Uterus (tissue), 2 donors: ENCODE measurements at regions not wholly inside any gene's neighbourhood (a gene's known extent, or its start where the extent isn't known, plus 50 kb on each side); places are given as distances from the start of the nearest gene placed in this dataset.

ENCODE experiments used
- CTCF ChIP-seq, 4 experiments: fragments of 200-600 bp in 2 of 4; fragments of 450-650 bp in 2 of 4; sonication (generic) in 2 of 4; IDR thresholded peaks; one replicate each; pipeline ENCODE4 v1.5.1; 2016 to 2019; ENCODE audit warnings: antibody characterized with exemption in 4 of 4, mild to moderate bottlenecking in 2 of 4, moderate library complexity in 1 of 4
- POLR2A ChIP-seq, 2 donors: fragments of 450-650 bp; IDR thresholded peaks; one replicate each; pipeline ENCODE4 v1.6.1; 2016; ENCODE audit warnings: antibody characterized with exemption in 2 of 2, mild to moderate bottlenecking in 1 of 2, moderate library complexity in 1 of 2

- TF ChIP-seq CTCF (IDR thresholded peaks at IDR 0.05), result no peak
- no peak for TF ChIP-seq POLR2A (IDR thresholded peaks at IDR 0.05)
Measured at GRCh38 chr2:172305066-172305465, 122.3 kb upstream of the ITGA6 start.
